ENCODE measurements at regions not wholly inside any gene's neighbourhood (a gene's known extent, or its start where the extent isn't known, plus 50 kb on each side); places are given as distances from the start of the nearest gene placed in this dataset.

- TF ChIP-seq, protein P1, sequence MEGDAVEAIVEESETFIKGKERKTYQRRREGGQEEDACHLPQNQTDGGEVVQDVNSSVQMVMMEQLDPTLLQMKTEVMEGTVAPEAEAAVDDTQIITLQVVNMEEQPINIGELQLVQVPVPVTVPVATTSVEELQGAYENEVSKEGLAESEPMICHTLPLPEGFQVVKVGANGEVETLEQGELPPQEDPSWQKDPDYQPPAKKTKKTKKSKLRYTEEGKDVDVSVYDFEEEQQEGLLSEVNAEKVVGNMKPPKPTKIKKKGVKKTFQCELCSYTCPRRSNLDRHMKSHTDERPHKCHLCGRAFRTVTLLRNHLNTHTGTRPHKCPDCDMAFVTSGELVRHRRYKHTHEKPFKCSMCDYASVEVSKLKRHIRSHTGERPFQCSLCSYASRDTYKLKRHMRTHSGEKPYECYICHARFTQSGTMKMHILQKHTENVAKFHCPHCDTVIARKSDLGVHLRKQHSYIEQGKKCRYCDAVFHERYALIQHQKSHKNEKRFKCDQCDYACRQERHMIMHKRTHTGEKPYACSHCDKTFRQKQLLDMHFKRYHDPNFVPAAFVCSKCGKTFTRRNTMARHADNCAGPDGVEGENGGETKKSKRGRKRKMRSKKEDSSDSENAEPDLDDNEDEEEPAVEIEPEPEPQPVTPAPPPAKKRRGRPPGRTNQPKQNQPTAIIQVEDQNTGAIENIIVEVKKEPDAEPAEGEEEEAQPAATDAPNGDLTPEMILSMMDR (IDR thresholded peaks at IDR 0.05): no peak
- peak; percentile 96 for ATAC-seq (ENCODE audit: low FRiP score)
- no peak for DNase-seq (ENCODE audit: low spot score)
These were observed 650.3 kb downstream of the CCDC171 start for GRCh38 chr9:16202914-16203728.

DNA sequence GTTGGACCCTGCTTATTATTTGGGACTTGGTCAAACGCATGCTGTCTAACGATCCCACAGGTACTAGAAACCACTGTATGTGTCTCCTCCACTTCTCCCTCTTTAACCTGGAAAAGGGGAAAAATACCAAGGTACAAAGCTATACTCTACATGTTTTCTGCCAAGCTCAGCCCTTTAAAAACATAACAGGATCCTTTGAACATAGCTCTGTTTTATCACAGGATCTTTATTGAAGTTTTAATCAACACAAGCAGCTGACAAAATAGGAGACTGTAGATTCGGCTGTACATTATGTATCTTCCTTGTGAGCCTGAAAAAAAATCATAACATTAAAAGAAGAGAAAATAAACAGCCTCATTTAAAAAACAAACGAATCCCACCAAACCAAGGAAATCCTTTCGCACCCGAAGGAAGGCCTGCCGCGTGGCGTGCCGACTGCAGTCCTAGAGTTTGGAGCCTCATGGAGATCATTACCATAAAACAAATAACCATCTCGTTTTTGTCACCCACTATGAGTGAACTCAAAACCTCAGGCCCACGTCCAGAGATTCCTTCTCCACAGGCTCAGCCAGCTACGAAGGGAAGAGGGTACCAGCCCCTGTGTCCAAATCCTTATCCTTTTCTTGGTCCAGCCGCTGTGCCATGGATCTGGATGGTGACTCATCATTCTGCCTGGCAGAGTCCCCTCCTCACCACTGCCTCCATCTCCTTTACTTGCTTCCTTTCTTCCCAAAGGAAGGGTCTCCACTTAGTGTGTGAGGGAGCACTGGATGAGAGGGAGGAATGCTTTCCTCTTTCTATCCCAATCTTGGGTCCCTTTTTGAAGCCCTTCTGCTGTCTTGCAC is 651.1 kb downstream of the CCDC171 start:
- no peak for DNase-seq (ENCODE audit: low spot score)
- ATAC-seq (ENCODE audit: low FRiP score): peak; percentile 5
- TF ChIP-seq, protein P1 (IDR thresholded peaks at IDR 0.05): no peak

DNA sequence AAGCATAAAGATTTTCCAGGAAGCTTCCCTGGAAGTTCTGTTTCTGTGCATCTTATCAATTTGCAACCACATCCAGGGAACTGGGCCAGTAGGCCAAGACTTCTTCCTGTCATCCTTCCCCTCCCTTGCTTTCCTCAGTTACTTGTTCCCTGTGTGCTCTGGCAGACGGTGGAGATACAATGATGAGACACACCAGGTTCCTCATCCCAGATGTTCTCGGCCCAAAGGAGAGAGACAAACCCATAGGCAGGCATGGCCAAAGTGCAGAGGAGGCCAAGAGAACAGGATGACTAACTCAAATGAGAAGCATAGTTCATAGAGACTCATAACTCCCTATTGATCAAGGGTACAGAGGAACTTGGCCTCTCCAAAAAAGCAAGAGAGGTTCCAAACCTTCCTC is 652.6 kb downstream of the CCDC171 start:
- DNase-seq (ENCODE audit: low spot score): no peak
- TF ChIP-seq, protein P1 (IDR thresholded peaks at IDR 0.05): no peak
- ATAC-seq (ENCODE audit: low FRiP score): no peak

GRCh38 chr9:16206518-16206917 is 653.7 kb downstream of the CCDC171 start:
- no peak for DNase-seq (ENCODE audit: low spot score)
- TF ChIP-seq, protein P1 (IDR thresholded peaks at IDR 0.05): no peak
- ATAC-seq (ENCODE audit: low FRiP score): no peak

DNA sequence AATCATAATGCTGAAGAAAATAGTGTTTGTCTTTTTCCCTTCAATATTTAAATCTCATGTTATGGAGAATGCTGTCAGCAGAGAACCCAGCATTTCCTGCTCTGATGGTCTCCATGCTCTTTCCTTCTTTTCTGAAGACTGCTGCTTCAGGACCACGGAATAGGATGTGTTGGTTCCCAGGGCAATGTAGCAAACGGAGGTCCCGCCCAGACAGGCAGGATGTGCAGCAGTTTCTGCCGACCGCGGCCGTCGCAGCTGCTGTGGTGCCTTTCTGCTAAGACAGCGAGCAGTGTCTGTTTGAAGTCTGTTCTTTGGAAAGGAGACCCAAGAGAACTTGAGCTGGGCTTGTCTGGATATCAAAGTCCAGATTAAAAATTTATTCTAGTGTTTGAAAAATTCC is 654.3 kb downstream of the CCDC171 start:
- DNase-seq (ENCODE audit: low spot score) (no peak), ATAC-seq (ENCODE audit: low FRiP score) (no peak)
- TF ChIP-seq, protein P1 (IDR thresholded peaks at IDR 0.05): no peak

GRCh38 chr9:16210440-16210839 is 657.6 kb downstream of the CCDC171 start:
- no peak for DNase-seq (ENCODE audit: low spot score)
- no peak for ATAC-seq (ENCODE audit: low FRiP score)

More at GRCh38 chr9:16210440-16210839, 657.6 kb downstream of the CCDC171 start:
- TF ChIP-seq, protein P1 (IDR thresholded peaks at IDR 0.05): no peak
